Hepatocyte (in vitro differentiated cells): ENCODE measurements at regions not wholly inside any gene's neighbourhood (a gene's known extent, or its start where the extent isn't known, plus 50 kb on each side); places are given as distances from the start of the nearest gene placed in this dataset.

Source experiments
- EZH2phosphoT487 ChIP-seq: fragments of 200-600 bp; sonication (generic); IDR thresholded peaks from one replicate; pipeline ENCODE4 v1.6.1; 2018; ENCODE audit warnings: antibody characterized with exemption, mild to moderate bottlenecking, low read depth, moderate library complexity; ENCODE audit not compliant: unreplicated experiment, severe bottlenecking
- TF ChIP-seq, protein P1 (sequence below): fragments of 200-600 bp; sonication (generic); IDR thresholded peaks from 2 replicates; pipeline ENCODE4 v1.5.1; 2016; ENCODE audit warnings: antibody characterized with exemption, mild to moderate bottlenecking; ENCODE audit not compliant: poor library complexity

- TF ChIP-seq, protein P1, sequence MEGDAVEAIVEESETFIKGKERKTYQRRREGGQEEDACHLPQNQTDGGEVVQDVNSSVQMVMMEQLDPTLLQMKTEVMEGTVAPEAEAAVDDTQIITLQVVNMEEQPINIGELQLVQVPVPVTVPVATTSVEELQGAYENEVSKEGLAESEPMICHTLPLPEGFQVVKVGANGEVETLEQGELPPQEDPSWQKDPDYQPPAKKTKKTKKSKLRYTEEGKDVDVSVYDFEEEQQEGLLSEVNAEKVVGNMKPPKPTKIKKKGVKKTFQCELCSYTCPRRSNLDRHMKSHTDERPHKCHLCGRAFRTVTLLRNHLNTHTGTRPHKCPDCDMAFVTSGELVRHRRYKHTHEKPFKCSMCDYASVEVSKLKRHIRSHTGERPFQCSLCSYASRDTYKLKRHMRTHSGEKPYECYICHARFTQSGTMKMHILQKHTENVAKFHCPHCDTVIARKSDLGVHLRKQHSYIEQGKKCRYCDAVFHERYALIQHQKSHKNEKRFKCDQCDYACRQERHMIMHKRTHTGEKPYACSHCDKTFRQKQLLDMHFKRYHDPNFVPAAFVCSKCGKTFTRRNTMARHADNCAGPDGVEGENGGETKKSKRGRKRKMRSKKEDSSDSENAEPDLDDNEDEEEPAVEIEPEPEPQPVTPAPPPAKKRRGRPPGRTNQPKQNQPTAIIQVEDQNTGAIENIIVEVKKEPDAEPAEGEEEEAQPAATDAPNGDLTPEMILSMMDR = no peak
- TF ChIP-seq EZH2phosphoT487 = no peak
These were observed 111.8 kb downstream of the EFNB1 start for GRCh38 chrX:68940601-68941000.
